ENCODE measurements at regions not wholly inside any gene's neighbourhood (a gene's known extent, or its start where the extent isn't known, plus 50 kb on each side); places are given as distances from the start of the nearest gene placed in this dataset.

- Mint-ChIP-seq H3K9me3 (peaks cover 8% of the 10 kb centered on the region), H3K4me1 (peaks cover 28% of the 10 kb centered on the region), H3K4me3 (no peak overlapping the region), H3K27ac (no peak overlapping the region), H3K36me3 (peaks cover 17% of the 10 kb centered on the region), H3K27me3 (ENCODE audit: low read depth) (no peaks in the 10 kb centered on the region)
- CTCF ChIA-PET = no interaction called here
- no peak for ATAC-seq
- POLR2A ChIA-PET = no interaction called here
- DNase-seq (ENCODE audit: low spot score) = no peak
- TF ChIP-seq HMGXB4 (CRISPR knock-in tag; IDR thresholded peaks at IDR 0.05) (no peak), FOXJ3 (CRISPR knock-in tag; IDR thresholded peaks at IDR 0.05; ENCODE audit: borderline replicate concordance) (no peak), PRDM15 (CRISPR knock-in tag; IDR thresholded peaks at IDR 0.05) (no peak), ZNF512 (CRISPR knock-in tag; IDR thresholded peaks at IDR 0.05; ENCODE audit: borderline replicate concordance) (no peak), NR1H2 (CRISPR knock-in tag; IDR thresholded peaks at IDR 0.05) (no peak), ZBTB43 (CRISPR knock-in tag; IDR thresholded peaks at IDR 0.05) (no peak), ZNF138 (CRISPR knock-in tag; conservative IDR thresholded peaks at IDR 0.05) (no peak), FOXP4 (CRISPR knock-in tag; IDR thresholded peaks at IDR 0.05) (no peak), NFATC4 (CRISPR knock-in tag; IDR thresholded peaks at IDR 0.05) (no peak), ETV6 (CRISPR knock-in tag; IDR thresholded peaks at IDR 0.05) (no peak), CREM (CRISPR knock-in tag; IDR thresholded peaks at IDR 0.05) (no peak), E2F4 (CRISPR knock-in tag; IDR thresholded peaks at IDR 0.05; ENCODE audit: borderline replicate concordance, low read depth) (no peak), ATF2 (CRISPR knock-in tag; IDR thresholded peaks at IDR 0.05; ENCODE audit: borderline replicate concordance, low read depth) (no peak), ARID4B (CRISPR knock-in tag; IDR thresholded peaks at IDR 0.05; ENCODE audit: borderline replicate concordance) (no peak), CDX4 (CRISPR knock-in tag; IDR thresholded peaks at IDR 0.05; ENCODE audit: borderline replicate concordance) (no peak), TEAD1 (CRISPR knock-in tag; IDR thresholded peaks at IDR 0.05) (no peak), KAT7 (CRISPR knock-in tag; IDR thresholded peaks at IDR 0.05; ENCODE audit: borderline replicate concordance) (no peak), ESRRA (CRISPR knock-in tag; IDR thresholded peaks at IDR 0.05; ENCODE audit: borderline replicate concordance) (no peak), GTF2I (CRISPR knock-in tag; conservative IDR thresholded peaks at IDR 0.05) (no peak)
Observed at GRCh38 chr6:80457439-80457933, 351.0 kb downstream of the BCKDHB start.

Measured in WTC11 (cell line).